ENCODE measurements at regions not wholly inside any gene's neighbourhood (a gene's known extent, or its start where the extent isn't known, plus 50 kb on each side); places are given as distances from the start of the nearest gene placed in this dataset.

- Histone ChIP-seq H3K4me3 (no peak overlapping the region), H3K9me2 (ENCODE audit: insufficient read depth) (no peaks in the 10 kb centered on the region), H3K27ac (no peak overlapping the region), H4K20me1 (ENCODE audit: insufficient read depth) (no peaks in the 10 kb centered on the region), H3K4me2 (no peak overlapping the region), H3K79me2 (ENCODE audit: low read depth) (no peaks in the 10 kb centered on the region), H3K36me3 (ENCODE audit: low read depth) (no peaks in the 10 kb centered on the region), H3K27me3 (ENCODE audit: insufficient read depth, low read depth) (no peaks in the 10 kb centered on the region), H3K4me1 (replicated peaks; ENCODE audit: insufficient read depth) (no peaks in the 10 kb centered on the region), H3K9me3 (ENCODE audit: insufficient read depth, low read depth) (no peaks in the 10 kb centered on the region), H3F3A (ENCODE audit: insufficient read depth, low read depth) (no peaks in the 10 kb centered on the region), H2AFZ (no peak overlapping the region)
- DNase-seq, result no peak
- no peak for TF ChIP-seq EZH2 (IDR thresholded peaks at IDR 0.05; ENCODE audit: low read depth)
- no peak for TF ChIP-seq CTCF (conservative IDR thresholded peaks at IDR 0.05)
- intact Hi-C loops (cut with micrococcal nuclease; ENCODE audit: unreplicated experiment), result no loop called here
- ChIA-PET CTCF (interaction anchor here (0.6 kb wide), 1 partner anchor 1202 kb away, joined by 4 read pairs; no protein-coding TSS in a partner anchor), POLR2A (ENCODE audit: unreplicated experiment) (no interaction called here)
- BruUV-seq (replicated peaks), result no TSS peak
These were observed 501.0 kb upstream of the MAP3K7 start for GRCh38 chr6:91087908-91088307.

GRCh38 chr6:91083211-91083610 is 496.3 kb upstream of the MAP3K7 start:
- no peaks in the 10 kb centered on the region for H3K9me3 ChIP-seq (ENCODE audit: insufficient read depth, low read depth)
- no peak overlapping the region for H3K4me2 ChIP-seq
- H3K27me3 ChIP-seq (ENCODE audit: insufficient read depth, low read depth), result no peaks in the 10 kb centered on the region
- no peak overlapping the region for H3K4me3 ChIP-seq
- H3K9me2 ChIP-seq (ENCODE audit: insufficient read depth), result no peaks in the 10 kb centered on the region
- intact Hi-C loops (cut with micrococcal nuclease; ENCODE audit: unreplicated experiment), result loop anchor here (5.0 kb wide), 2 partner anchors 141 to 1694 kb away; no protein-coding TSS in a partner anchor
- H3F3A ChIP-seq (ENCODE audit: insufficient read depth, low read depth), result no peaks in the 10 kb centered on the region
- no peaks in the 10 kb centered on the region for H3K4me1 ChIP-seq (replicated peaks; ENCODE audit: insufficient read depth)
- H3K79me2 ChIP-seq (ENCODE audit: low read depth), result no peaks in the 10 kb centered on the region
- no peak overlapping the region for H2AFZ ChIP-seq
- no TSS peak for BruUV-seq (replicated peaks)
- TF ChIP-seq EZH2 (IDR thresholded peaks at IDR 0.05; ENCODE audit: low read depth) (no peak), CTCF (conservative IDR thresholded peaks at IDR 0.05) (no peak)
- H3K27ac ChIP-seq, result no peak overlapping the region
- H3K36me3 ChIP-seq (ENCODE audit: low read depth), result no peaks in the 10 kb centered on the region
- H4K20me1 ChIP-seq (ENCODE audit: insufficient read depth), result no peaks in the 10 kb centered on the region
- POLR2A ChIA-PET (ENCODE audit: unreplicated experiment), result no interaction called here
- CTCF ChIA-PET, result no interaction called here
- DNase-seq, result no peak

- Histone ChIP-seq H3F3A (ENCODE audit: insufficient read depth, low read depth) (no peaks in the 10 kb centered on the region), H3K4me2 (no peak overlapping the region), H2AFZ (no peak overlapping the region), H3K27me3 (ENCODE audit: insufficient read depth, low read depth) (no peaks in the 10 kb centered on the region), H3K79me2 (ENCODE audit: low read depth) (no peaks in the 10 kb centered on the region), H3K4me3 (no peak overlapping the region), H3K27ac (no peak overlapping the region), H3K4me1 (replicated peaks; ENCODE audit: insufficient read depth) (no peaks in the 10 kb centered on the region), H3K9me2 (ENCODE audit: insufficient read depth) (no peaks in the 10 kb centered on the region), H3K9me3 (ENCODE audit: insufficient read depth, low read depth) (no peaks in the 10 kb centered on the region), H4K20me1 (ENCODE audit: insufficient read depth) (no peaks in the 10 kb centered on the region), H3K36me3 (ENCODE audit: low read depth) (no peaks in the 10 kb centered on the region)
- BruUV-seq (replicated peaks), result no TSS peak
- ChIA-PET CTCF (interaction anchor here (0.6 kb wide), 1 partner anchor 1561 kb away, joined by 4 read pairs; no protein-coding TSS in a partner anchor), POLR2A (ENCODE audit: unreplicated experiment) (interaction anchor here (0.6 kb wide), 1 partner anchor 142 kb away, joined by 3 read pairs; no protein-coding TSS in a partner anchor)
- TF ChIP-seq CTCF (conservative IDR thresholded peaks at IDR 0.05) (no peak), EZH2 (IDR thresholded peaks at IDR 0.05; ENCODE audit: low read depth) (no peak)
- intact Hi-C loops (cut with micrococcal nuclease; ENCODE audit: unreplicated experiment), result loop anchor here (5.0 kb wide), 2 partner anchors 140 to 1695 kb away; no protein-coding TSS in a partner anchor
- DNase-seq, result no peak
These were observed 495.5 kb upstream of the MAP3K7 start for GRCh38 chr6:91082311-91082832.
